ENCODE measurements at regions not wholly inside any gene's neighbourhood (a gene's known extent, or its start where the extent isn't known, plus 50 kb on each side); places are given as distances from the start of the nearest gene placed in this dataset.

DNA sequence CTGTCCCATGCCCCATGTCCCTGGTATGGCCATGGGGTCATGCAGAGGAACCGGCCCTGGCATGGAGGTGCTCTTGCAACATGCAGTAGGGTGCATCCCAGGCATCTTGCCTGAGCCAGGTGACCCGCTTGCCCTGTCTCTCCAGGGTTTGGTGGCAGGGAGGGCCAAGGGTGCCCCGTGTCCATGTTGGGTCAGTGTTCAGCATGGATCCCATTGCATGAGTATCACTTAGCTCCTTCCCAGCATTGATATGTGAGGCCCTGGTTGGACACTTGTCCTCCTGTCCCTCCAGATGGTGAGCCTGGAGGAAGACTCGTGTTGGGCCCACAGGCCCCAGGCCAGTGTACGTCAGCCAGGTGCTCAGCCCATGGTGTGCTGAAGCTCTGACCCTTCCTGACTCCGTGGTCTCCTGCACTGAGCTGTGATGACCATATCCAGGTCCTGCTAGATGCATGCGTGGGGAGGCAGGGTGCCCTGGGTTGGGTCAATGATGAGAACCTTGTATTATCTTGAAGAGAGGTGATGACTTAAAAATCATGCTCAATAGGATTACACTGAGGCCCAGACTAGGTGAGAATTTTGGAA is 205.0 kb downstream of the UBE3A start:
- DNase-seq (ENCODE audit: low spot score in 2 of 2) = no peak
- H3K4me1 ChIP-seq = no peaks in the 10 kb centered on the region
- peaks cover 0 to 98% (median 1%) of the 10 kb centered on the region in 4 donors for H3K9me3 ChIP-seq
- H3K4me3 ChIP-seq = no peak overlapping the region
- TF ChIP-seq CTCF (IDR thresholded peaks at IDR 0.05) = no peak
- TF ChIP-seq POLR2A (IDR thresholded peaks at IDR 0.05) = no peak
- TF ChIP-seq EP300 (IDR thresholded peaks at IDR 0.05) = no peak
- no peaks in the 10 kb centered on the region for H3K36me3 ChIP-seq
- WGBS, 2 donors = 82% methylated on average over 7 of the region's 7 CpGs
- H3K27me3 ChIP-seq = no peaks in the 10 kb centered on the region
- no peak overlapping the region for H3K27ac ChIP-seq

DNA sequence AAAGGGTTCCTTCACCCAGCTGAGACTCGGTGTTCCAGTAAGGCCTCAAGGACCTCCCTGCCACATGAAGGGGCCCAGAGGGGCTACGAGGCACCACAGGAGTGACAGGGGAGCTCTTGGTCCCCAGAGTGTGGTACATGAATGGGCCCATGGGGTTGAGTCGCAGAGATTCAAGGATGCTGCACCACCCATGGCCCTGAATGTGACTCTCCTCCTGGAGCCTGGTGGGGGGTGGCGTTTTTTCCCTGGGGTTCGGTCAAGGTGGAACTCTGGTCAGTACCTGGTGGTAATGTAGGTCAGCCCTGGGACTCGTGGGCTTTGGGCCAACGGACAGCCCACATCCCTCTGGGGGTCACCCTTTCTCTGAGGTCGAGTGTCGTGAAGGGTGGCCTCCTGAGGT is 204.0 kb downstream of the UBE3A start:
- no peak for TF ChIP-seq CTCF (IDR thresholded peaks at IDR 0.05)
- TF ChIP-seq POLR2A (IDR thresholded peaks at IDR 0.05) = no peak
- TF ChIP-seq EP300 (IDR thresholded peaks at IDR 0.05) = no peak
- Histone ChIP-seq H3K36me3 (no peaks in the 10 kb centered on the region), H3K9me3 (peaks cover 0 to 98% (median 0%) of the 10 kb centered on the region in 4 donors)

GRCh38 chr15:25235391-25235790 is 203.4 kb downstream of the UBE3A start:
- TF ChIP-seq CTCF (IDR thresholded peaks at IDR 0.05) = no peak
- no peak for TF ChIP-seq POLR2A (IDR thresholded peaks at IDR 0.05)
- WGBS, 2 donors = 67 to 71% methylated on average over 5 of the region's 5 CpGs
- Histone ChIP-seq H3K9me3 (peaks cover 0 to 98% (median 0%) of the 10 kb centered on the region in 4 donors), H3K27ac (no peak overlapping the region), H3K4me3 (no peak overlapping the region), H3K36me3 (no peaks in the 10 kb centered on the region), H3K27me3 (no peaks in the 10 kb centered on the region), H3K4me1 (no peaks in the 10 kb centered on the region)
- DNase-seq (ENCODE audit: low spot score in 2 of 2) = no peak

More for the DNA sequence above, 204.0 kb downstream of the UBE3A start:
- DNase-seq (ENCODE audit: low spot score in 2 of 2) = no peak
- Histone ChIP-seq H3K27me3 (no peaks in the 10 kb centered on the region), H3K27ac (no peak overlapping the region), H3K4me1 (no peaks in the 10 kb centered on the region), H3K4me3 (no peak overlapping the region)
- 66 to 87% methylated on average over 7 to 9 of the region's 9 CpGs for WGBS, 2 donors

DNA sequence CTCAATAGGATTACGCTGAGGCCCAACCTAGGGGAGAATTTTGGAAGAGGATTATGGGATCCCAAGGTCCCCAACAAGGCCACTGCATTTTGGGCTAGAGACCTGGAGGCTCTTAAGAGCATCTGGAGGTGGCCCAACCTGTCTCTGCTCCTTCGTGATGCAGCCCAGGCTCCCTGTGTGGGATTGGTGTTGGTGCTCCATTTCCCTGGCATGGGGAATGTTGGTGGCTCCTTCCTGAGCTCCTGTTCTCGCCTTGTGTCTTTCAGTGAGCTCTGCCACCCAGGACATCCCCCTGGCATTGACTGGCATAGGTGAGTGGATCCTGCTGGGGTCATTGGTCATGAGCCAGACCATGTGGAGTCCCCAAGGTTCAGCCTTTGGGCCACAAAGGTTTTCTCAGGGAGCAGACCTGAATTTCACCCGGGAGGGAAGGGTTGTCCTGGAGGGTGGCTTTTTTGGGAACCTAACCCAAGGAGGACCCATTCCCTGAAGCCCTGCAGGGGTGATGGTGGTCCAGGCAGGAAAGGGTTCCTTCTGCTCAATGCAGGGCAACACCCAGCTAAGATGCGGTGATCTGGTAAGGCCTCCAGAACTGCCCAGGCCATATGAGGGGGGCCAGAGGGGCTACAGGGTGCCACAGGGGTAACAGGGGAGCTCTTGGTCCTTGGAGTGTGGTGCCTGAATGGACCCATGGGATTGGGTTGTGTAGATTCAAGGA is 202.5 kb downstream of the UBE3A start:
- TF ChIP-seq POLR2A (IDR thresholded peaks at IDR 0.05) (no peak), EP300 (IDR thresholded peaks at IDR 0.05) (no peak), CTCF (IDR thresholded peaks at IDR 0.05) (no peak)
- H3K36me3 ChIP-seq = no peaks in the 10 kb centered on the region
- no peaks in the 10 kb centered on the region for H3K27me3 ChIP-seq
- no peak for DNase-seq (ENCODE audit: low spot score in 2 of 2)
- 70 to 90% methylated on average over 3 to 5 of the region's 5 CpGs for WGBS, 2 donors
- peaks cover 0 to 98% (median 0%) of the 10 kb centered on the region in 4 donors for H3K9me3 ChIP-seq
- H3K27ac ChIP-seq = no peak overlapping the region
- no peaks in the 10 kb centered on the region for H3K4me1 ChIP-seq
- no peak overlapping the region for H3K4me3 ChIP-seq

DNA sequence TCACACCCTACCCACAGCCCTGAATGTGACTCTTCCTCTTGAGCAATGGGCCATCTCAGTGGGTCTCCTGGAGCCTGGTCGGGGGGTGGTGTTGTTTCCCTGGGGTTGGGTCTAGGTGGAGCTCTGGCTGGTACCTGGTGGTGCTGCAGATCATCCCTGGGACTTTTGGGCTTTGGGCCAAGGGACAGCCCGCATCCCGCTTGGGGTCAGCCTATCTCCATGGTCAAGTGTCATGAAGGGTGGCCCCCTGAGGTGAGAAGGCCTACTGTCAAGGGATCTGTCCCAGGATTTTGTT is 202.0 kb downstream of the UBE3A start:
- H3K9me3 ChIP-seq = peaks cover 0 to 98% (median 0%) of the 10 kb centered on the region in 4 donors
- H3K27ac ChIP-seq = no peak overlapping the region
- 81 to 95% methylated on average over 2 to 3 of the region's 3 CpGs for WGBS, 2 donors
- H3K4me1 ChIP-seq = no peaks in the 10 kb centered on the region
- no peak for TF ChIP-seq EP300 (IDR thresholded peaks at IDR 0.05)
- TF ChIP-seq CTCF (IDR thresholded peaks at IDR 0.05) = no peak
- no peak for TF ChIP-seq POLR2A (IDR thresholded peaks at IDR 0.05)
- H3K36me3 ChIP-seq = no peaks in the 10 kb centered on the region
- DNase-seq (ENCODE audit: low spot score in 2 of 2) = no peak
- H3K27me3 ChIP-seq = no peaks in the 10 kb centered on the region
- no peak overlapping the region for H3K4me3 ChIP-seq

All from tibial nerve (tissue), 4 donors.